CD8-positive, alpha-beta memory T cell (primary cell): ENCODE measurements at regions not wholly inside any gene's neighbourhood (a gene's known extent, or its start where the extent isn't known, plus 50 kb on each side); places are given as distances from the start of the nearest gene placed in this dataset.

Source experiments
- CTCF ChIA-PET: fragments of 350-600 bp; sonication (Branson Sonifier 250); formaldehyde crosslinking; loops from one replicate; lab custom pipeline; 2021; ENCODE audit warnings: antibody characterized with exemption; lab: Charles Lee
- POLR2A ChIA-PET: fragments of 350-600 bp; sonication (Branson Sonifier 250); formaldehyde crosslinking; loops from one replicate; lab custom pipeline; 2021; ENCODE audit warnings: antibody characterized with exemption; lab: Charles Lee
- DNase-seq, 5 donors: peaks; one replicate each; pipeline versions ENCODE4 v3.0.0 to v3.0.0-alpha.2; 2020 to 2022; ENCODE audit warnings: mixed read lengths in 1 of 5
- H3K27ac ChIP-seq: one replicate; pipeline ENCODE4 v1.7.0; 2013; ENCODE audit warnings: low read depth, mild to moderate bottlenecking, low read length, moderate library complexity
- H3K27me3 ChIP-seq: 2 replicates; pipeline ENCODE4 v1.7.0; 2013; ENCODE audit warnings: low read length, mild to moderate bottlenecking; ENCODE audit not compliant: insufficient read depth, poor library complexity, severe bottlenecking
- H3K36me3 ChIP-seq: 2 replicates; pipeline ENCODE4 v1.7.0; 2013; ENCODE audit warnings: mild to moderate bottlenecking, low read length, moderate library complexity; ENCODE audit not compliant: insufficient read depth
- H3K4me1 ChIP-seq: 2 replicates; pipeline ENCODE4 v1.7.0; 2013; ENCODE audit warnings: mild to moderate bottlenecking, low read length, moderate library complexity; ENCODE audit not compliant: insufficient read depth
- H3K4me3 ChIP-seq: 2 replicates; pipeline ENCODE4 v1.7.0; 2013; ENCODE audit warnings: mild to moderate bottlenecking, low read length
- H3K9me3 ChIP-seq: 2 replicates; pipeline ENCODE4 v1.7.0; 2013; ENCODE audit warnings: mild to moderate bottlenecking, low read length
- H3K27ac Mint-ChIP-seq, 8 donors: one replicate each; pipeline ENCODE4 v1.8.0; 2020 to 2021; ENCODE audit warnings: mixed read lengths in 8 of 8, mild to moderate bottlenecking in 6 of 8, inconsistent platforms in 3 of 8, moderate library complexity in 3 of 8
- H3K27me3 Mint-ChIP-seq, 2 donors: one replicate each; pipeline ENCODE4 v1.8.0; 2020 to 2021; ENCODE audit warnings: mixed read lengths in 2 of 2, mild to moderate bottlenecking in 1 of 2, moderate library complexity in 1 of 2
- H3K36me3 Mint-ChIP-seq, 3 donors: one replicate each; pipeline ENCODE4 v1.8.0; 2020 to 2021; ENCODE audit warnings: mixed read lengths in 3 of 3, inconsistent platforms in 1 of 3, mild to moderate bottlenecking in 1 of 3
- H3K4me1 Mint-ChIP-seq, 3 donors: one replicate each; pipeline ENCODE4 v1.8.0; 2020 to 2021; ENCODE audit warnings: mixed read lengths in 3 of 3, inconsistent platforms in 1 of 3, mild to moderate bottlenecking in 1 of 3
- H3K4me3 Mint-ChIP-seq, 7 donors: one replicate each; pipeline ENCODE4 v1.8.0; 2020 to 2021; ENCODE audit warnings: mixed read lengths in 7 of 7, mild to moderate bottlenecking in 6 of 7, moderate library complexity in 4 of 7, inconsistent platforms in 2 of 7
- H3K9me3 Mint-ChIP-seq, 5 donors: one replicate each; pipeline ENCODE4 v1.8.0; 2020 to 2022; ENCODE audit warnings: mixed read lengths in 5 of 5, mild to moderate bottlenecking in 3 of 5, moderate library complexity in 2 of 5, inconsistent platforms in 1 of 5

GRCh38 chr14:85474431-85474830 lies 55.5 kb upstream of the FLRT2 start:
- no peaks in the 10 kb centered on the region for H3K4me1 ChIP-seq
- Mint-ChIP-seq H3K27me3 (no peaks in the 10 kb centered on the region), H3K4me3 (no peak overlapping the region), H3K36me3 (no peaks in the 10 kb centered on the region), H3K9me3 (peaks cover 0 to 5% (median 0%) of the 10 kb centered on the region in 5 donors), H3K27ac (no peak overlapping the region), H3K4me1 (no peaks in the 10 kb centered on the region)
- no peak overlapping the region for H3K27ac ChIP-seq
- ChIA-PET POLR2A (no interaction called here), CTCF (no interaction called here)
- H3K27me3 ChIP-seq = no peaks in the 10 kb centered on the region
- no peaks in the 10 kb centered on the region for H3K36me3 ChIP-seq
- H3K9me3 ChIP-seq = no peaks in the 10 kb centered on the region
- no peak overlapping the region for H3K4me3 ChIP-seq
- DNase-seq = no peak

- H3K9me3 ChIP-seq = no peaks in the 10 kb centered on the region
- CTCF ChIA-PET = no interaction called here
- no peaks in the 10 kb centered on the region for H3K36me3 Mint-ChIP-seq
Measured at GRCh38 chr14:85475113-85475512, 54.8 kb upstream of the FLRT2 start.

DNA sequence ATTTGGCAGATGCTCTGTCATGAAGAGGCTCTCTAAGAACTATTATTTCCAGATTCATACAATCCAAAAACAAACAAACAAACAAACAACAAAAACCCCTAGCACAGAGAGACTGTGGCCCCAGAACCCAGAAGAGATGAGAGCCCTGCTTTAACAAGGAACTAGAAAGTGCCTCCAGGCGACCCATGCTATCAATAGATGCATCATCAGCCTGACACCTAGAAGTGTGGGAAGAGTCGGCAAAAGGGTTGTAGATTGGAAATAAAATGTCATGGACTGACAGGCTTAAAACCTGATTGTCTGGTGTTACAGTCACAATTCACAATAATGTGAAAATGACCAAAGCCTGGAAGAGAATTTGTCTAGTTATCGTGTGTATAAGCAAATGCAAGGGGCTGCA lies 50.6 kb upstream of the FLRT2 start:
- Mint-ChIP-seq H3K4me1 (no peaks in the 10 kb centered on the region), H3K9me3 (peaks cover 0 to 12% (median 1%) of the 10 kb centered on the region in 5 donors), H3K36me3 (no peaks in the 10 kb centered on the region), H3K4me3 (no peak overlapping the region), H3K27me3 (peaks cover 0 to 1% of the 10 kb centered on the region in 2 donors), H3K27ac (no peak overlapping the region)
- Histone ChIP-seq H3K4me3 (no peak overlapping the region), H3K27me3 (no peaks in the 10 kb centered on the region), H3K9me3 (no peaks in the 10 kb centered on the region), H3K27ac (no peak overlapping the region), H3K4me1 (no peaks in the 10 kb centered on the region), H3K36me3 (no peaks in the 10 kb centered on the region)
- CTCF ChIA-PET = no interaction called here
- POLR2A ChIA-PET = no interaction called here
- no peak for DNase-seq

More at GRCh38 chr14:85475113-85475512, 54.8 kb upstream of the FLRT2 start:
- no peak for DNase-seq
- Mint-ChIP-seq H3K27me3 (no peaks in the 10 kb centered on the region), H3K9me3 (peaks cover 0 to 5% (median 0%) of the 10 kb centered on the region in 5 donors), H3K27ac (no peak overlapping the region), H3K4me1 (no peaks in the 10 kb centered on the region), H3K4me3 (no peak overlapping the region)
- Histone ChIP-seq H3K4me1 (no peaks in the 10 kb centered on the region), H3K4me3 (no peak overlapping the region), H3K27me3 (no peaks in the 10 kb centered on the region), H3K36me3 (no peaks in the 10 kb centered on the region), H3K27ac (no peak overlapping the region)
- POLR2A ChIA-PET = no interaction called here

DNA sequence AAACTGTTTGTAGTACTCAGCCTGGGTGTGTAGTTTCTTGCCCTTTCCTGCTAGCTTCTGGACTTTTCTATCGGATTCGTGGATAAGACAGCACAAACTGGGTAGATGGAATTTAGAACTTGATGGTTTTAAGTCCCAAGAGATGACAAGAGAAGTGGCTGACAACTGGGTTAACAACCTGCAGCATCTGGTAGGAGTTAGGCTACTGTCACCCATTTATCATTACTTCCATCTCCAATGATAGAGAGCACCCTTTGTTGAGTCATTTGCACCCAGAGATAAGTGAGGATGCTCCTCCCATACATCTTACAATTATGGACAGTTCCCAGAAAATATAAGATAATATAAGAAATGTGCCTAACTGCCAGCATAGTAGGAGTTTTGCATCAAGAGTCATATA lies 50.2 kb upstream of the FLRT2 start:
- H3K9me3 Mint-ChIP-seq = peaks cover 0 to 16% (median 1%) of the 10 kb centered on the region in 5 donors
- Histone ChIP-seq H3K4me3 (no peak overlapping the region), H3K9me3 (no peaks in the 10 kb centered on the region), H3K4me1 (no peaks in the 10 kb centered on the region), H3K27ac (no peak overlapping the region), H3K27me3 (no peaks in the 10 kb centered on the region), H3K36me3 (no peaks in the 10 kb centered on the region)
- DNase-seq = no peak
- ChIA-PET POLR2A (no interaction called here), CTCF (no interaction called here)
- H3K4me3 Mint-ChIP-seq = no peak overlapping the region
- peaks cover 0 to 1% of the 10 kb centered on the region in 2 donors for H3K27me3 Mint-ChIP-seq
- no peaks in the 10 kb centered on the region for H3K4me1 Mint-ChIP-seq
- no peaks in the 10 kb centered on the region for H3K36me3 Mint-ChIP-seq
- no peak overlapping the region for H3K27ac Mint-ChIP-seq
